Keratinocyte (primary cell): ENCODE measurements at regions not wholly inside any gene's neighbourhood (a gene's known extent, or its start where the extent isn't known, plus 50 kb on each side); places are given as distances from the start of the nearest gene placed in this dataset.

ENCODE experiments used
- EZH2 ChIP-seq: IDR thresholded peaks from one replicate; pipeline ENCODE4 v1.6.1; 2012; ENCODE audit warnings: inconsistent platforms, mild to moderate bottlenecking, low read length, moderate library complexity
- TF ChIP-seq, protein P1 (sequence below), 3 experiments: IDR thresholded peaks in 1 of 3; conservative IDR thresholded peaks in 1 of 3; optimal IDR thresholded peaks in 1 of 3; 2 replicates in 2 of 3; 3 replicates in 1 of 3; pipeline versions ENCODE3 to v1.5.1; 2011; ENCODE audit warnings: low read length in 3 of 3, mild to moderate bottlenecking in 3 of 3, moderate library complexity in 2 of 3, control low read depth in 1 of 3, inconsistent platforms in 1 of 3; ENCODE audit not compliant: insufficient read depth in 2 of 3; ENCODE audit errors: extremely low read depth in 1 of 3

DNA sequence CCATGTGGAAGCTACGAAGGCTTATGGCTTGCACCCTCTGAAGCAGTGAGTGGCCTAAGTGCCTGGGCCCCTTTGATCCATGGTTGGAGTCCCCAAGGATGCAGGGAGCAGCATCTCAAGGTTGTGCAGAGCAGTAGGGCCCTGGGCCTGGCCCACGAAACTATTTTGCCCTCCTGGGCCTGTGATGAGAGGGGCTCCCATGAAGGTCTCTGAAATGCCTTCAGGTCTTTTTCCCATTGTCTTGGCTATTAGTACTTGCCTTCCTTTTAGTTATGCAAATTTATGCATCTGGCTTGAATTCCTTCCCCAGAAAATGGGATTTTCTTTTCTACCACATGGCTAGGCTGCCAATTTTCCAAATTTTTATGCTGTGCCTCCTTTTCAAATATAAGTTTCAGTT lies 158.8 kb upstream of the MME start:
- TF ChIP-seq, protein P1, sequence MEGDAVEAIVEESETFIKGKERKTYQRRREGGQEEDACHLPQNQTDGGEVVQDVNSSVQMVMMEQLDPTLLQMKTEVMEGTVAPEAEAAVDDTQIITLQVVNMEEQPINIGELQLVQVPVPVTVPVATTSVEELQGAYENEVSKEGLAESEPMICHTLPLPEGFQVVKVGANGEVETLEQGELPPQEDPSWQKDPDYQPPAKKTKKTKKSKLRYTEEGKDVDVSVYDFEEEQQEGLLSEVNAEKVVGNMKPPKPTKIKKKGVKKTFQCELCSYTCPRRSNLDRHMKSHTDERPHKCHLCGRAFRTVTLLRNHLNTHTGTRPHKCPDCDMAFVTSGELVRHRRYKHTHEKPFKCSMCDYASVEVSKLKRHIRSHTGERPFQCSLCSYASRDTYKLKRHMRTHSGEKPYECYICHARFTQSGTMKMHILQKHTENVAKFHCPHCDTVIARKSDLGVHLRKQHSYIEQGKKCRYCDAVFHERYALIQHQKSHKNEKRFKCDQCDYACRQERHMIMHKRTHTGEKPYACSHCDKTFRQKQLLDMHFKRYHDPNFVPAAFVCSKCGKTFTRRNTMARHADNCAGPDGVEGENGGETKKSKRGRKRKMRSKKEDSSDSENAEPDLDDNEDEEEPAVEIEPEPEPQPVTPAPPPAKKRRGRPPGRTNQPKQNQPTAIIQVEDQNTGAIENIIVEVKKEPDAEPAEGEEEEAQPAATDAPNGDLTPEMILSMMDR (optimal IDR thresholded peaks at IDR 0.05 in 1 of 3, IDR thresholded peaks at IDR 0.05 in 1 of 3, conservative IDR thresholded peaks at IDR 0.05 in 1 of 3; ENCODE audit: extremely low read depth in 1 of 3, insufficient read depth in 2 of 3, low read length in 3 of 3), result no peak
- no peak for TF ChIP-seq EZH2
